22Rv1 (cell line): ENCODE measurements at regions not wholly inside any gene's neighbourhood (a gene's known extent, or its start where the extent isn't known, plus 50 kb on each side); places are given as distances from the start of the nearest gene placed in this dataset.

Source experiments
- CTCF ChIP-seq: fragments of 450-650 bp; IDR thresholded peaks from 2 replicates; pipeline ENCODE4 v1.5.1; 2017; ENCODE audit warnings: mild to moderate bottlenecking
- ZFX ChIP-seq: fragments of 450-650 bp; IDR thresholded peaks from 2 replicates; pipeline ENCODE4 v1.6.1; 2017; ENCODE audit warnings: antibody characterized with exemption, borderline replicate concordance

DNA sequence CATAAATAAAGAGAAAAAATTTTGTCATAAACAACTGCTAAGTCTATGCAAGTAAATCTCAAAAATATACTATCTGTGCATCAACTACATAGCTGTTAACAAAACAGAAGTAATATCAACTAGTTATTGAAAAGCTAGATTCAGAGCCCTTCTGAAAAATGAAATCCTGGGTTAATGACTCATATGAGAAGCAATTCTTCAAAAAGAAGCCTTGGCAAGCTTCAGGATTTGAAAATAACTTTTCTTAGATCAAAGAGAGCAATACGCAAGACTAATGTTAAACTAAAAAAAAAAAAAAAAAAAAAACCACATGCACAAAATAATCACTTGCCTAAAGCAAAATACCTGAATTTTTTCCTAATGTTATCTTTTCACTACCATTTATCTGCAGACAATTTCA lies 566.1 kb upstream of the BOD1L1 start:
- TF ChIP-seq CTCF (no peak), ZFX (no peak)
